ENCODE measurements at regions not wholly inside any gene's neighbourhood (a gene's known extent, or its start where the extent isn't known, plus 50 kb on each side); places are given as distances from the start of the nearest gene placed in this dataset.

DNA sequence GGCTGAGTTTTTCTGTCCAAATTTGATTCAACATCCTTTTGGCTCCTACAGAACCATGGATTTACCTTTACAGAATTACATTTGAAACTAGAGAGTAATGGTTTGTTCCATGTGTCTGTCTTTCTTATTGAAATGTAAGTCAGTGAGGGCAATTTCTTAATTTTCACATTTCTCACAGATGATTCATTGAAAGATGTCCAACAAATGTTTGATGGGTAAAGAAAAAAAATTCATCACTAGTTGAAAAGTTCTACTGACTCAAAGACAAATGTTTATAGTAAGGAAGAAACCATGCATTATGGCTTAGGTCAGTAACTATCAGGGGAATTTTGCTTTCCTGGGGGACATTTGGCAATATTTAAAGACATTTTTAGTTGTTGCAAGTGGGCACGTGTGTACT lies 131.6 kb upstream of the TRPM3 start:
- Mint-ChIP-seq H3K36me3 (no peaks in the 10 kb centered on the region), H3K27ac (no peak overlapping the region), H3K4me1 (ENCODE audit: unreplicated experiment) (no peaks in the 10 kb centered on the region), H3K9me3 (no peaks in the 10 kb centered on the region), H3K4me3 (no peak overlapping the region), H3K27me3 (peaks cover 5% of the 10 kb centered on the region)
- TF ChIP-seq, protein P1, sequence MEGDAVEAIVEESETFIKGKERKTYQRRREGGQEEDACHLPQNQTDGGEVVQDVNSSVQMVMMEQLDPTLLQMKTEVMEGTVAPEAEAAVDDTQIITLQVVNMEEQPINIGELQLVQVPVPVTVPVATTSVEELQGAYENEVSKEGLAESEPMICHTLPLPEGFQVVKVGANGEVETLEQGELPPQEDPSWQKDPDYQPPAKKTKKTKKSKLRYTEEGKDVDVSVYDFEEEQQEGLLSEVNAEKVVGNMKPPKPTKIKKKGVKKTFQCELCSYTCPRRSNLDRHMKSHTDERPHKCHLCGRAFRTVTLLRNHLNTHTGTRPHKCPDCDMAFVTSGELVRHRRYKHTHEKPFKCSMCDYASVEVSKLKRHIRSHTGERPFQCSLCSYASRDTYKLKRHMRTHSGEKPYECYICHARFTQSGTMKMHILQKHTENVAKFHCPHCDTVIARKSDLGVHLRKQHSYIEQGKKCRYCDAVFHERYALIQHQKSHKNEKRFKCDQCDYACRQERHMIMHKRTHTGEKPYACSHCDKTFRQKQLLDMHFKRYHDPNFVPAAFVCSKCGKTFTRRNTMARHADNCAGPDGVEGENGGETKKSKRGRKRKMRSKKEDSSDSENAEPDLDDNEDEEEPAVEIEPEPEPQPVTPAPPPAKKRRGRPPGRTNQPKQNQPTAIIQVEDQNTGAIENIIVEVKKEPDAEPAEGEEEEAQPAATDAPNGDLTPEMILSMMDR (conservative IDR thresholded peaks at IDR 0.05): no peak
- DNase-seq (ENCODE audit: extremely low spot score, unreplicated experiment): no peak

DNA sequence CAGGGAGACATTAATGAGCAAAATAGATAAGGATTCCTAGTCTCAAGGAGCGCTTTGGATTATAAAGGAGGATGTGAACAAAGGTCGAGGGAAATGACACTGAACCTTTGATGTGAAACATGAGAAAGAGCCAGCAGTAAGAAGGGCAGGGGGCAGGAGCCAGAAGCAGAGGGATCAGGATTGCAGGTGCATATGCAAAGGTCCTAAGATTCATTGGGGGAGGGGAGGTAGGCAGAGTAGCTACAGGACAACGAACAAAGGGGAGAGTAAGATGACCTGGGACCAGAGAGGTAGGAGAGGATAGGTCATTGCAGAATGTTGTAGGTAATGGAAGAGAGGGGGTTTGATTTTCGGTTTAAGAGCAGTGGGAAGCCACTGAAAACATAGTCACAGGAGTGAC lies 129.2 kb upstream of the TRPM3 start:
- Mint-ChIP-seq H3K4me3 (no peak overlapping the region), H3K9me3 (no peaks in the 10 kb centered on the region), H3K36me3 (no peaks in the 10 kb centered on the region), H3K27ac (no peak overlapping the region), H3K27me3 (peaks cover 5% of the 10 kb centered on the region), H3K4me1 (ENCODE audit: unreplicated experiment) (no peaks in the 10 kb centered on the region)
- no peak for DNase-seq (ENCODE audit: extremely low spot score, unreplicated experiment)
- TF ChIP-seq, protein P1 (conservative IDR thresholded peaks at IDR 0.05): no peak

DNA sequence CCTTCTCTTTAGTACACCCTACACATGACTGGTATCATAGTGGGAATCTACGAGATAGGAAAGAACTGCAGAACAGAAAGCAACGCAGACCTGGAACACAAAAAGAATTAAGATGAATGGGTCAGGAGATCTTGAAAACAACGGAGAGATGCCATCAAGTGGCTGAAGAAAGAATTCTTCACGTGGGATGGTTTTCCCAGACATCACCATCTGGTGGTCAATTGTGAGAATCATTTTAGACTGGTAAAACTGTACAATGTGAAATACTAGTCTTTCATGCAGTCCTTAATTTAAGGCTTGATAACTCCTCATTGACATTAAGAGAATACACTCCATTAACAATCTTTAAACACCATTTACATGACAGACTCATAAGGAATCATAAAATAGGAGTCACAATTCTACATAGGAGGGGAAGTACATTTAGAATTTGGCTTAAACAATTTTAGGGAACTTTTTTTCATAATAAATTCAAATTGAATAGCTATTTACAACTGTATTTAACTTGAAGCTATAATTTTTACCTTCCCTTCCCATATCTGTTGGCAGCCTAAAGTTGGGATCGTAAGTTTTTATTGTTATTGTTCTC lies 128.4 kb upstream of the TRPM3 start:
- no peak overlapping the region for H3K27ac Mint-ChIP-seq
- DNase-seq (ENCODE audit: extremely low spot score, unreplicated experiment): no peak
- H3K4me3 Mint-ChIP-seq: no peak overlapping the region
- no peaks in the 10 kb centered on the region for H3K36me3 Mint-ChIP-seq
- H3K9me3 Mint-ChIP-seq: no peaks in the 10 kb centered on the region
- TF ChIP-seq, protein P1 (conservative IDR thresholded peaks at IDR 0.05): peak; percentile 91
- peaks cover 5% of the 10 kb centered on the region for H3K27me3 Mint-ChIP-seq
- no peaks in the 10 kb centered on the region for H3K4me1 Mint-ChIP-seq (ENCODE audit: unreplicated experiment)

DNA sequence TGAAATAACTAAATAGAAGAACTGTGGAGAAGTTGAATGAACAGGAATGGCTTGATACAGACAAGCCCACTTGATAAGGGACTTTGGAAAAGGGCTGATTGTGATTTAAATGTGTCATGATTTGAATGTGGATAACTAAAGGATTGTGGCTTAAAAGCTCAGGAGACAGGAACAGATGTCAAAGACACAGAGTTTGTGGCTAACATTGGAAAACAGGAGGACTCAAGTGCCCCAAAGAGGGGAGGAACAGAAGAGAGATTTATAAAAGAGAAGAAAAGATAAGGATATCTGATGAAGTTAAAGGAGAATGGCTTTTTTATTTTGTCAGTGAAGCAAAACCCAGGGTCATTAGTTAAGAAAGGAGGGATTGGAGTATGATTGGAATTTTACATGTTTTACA lies 124.2 kb upstream of the TRPM3 start:
- H3K27me3 Mint-ChIP-seq: peaks cover 3% of the 10 kb centered on the region
- no peaks in the 10 kb centered on the region for H3K9me3 Mint-ChIP-seq
- H3K36me3 Mint-ChIP-seq: no peaks in the 10 kb centered on the region
- H3K4me3 Mint-ChIP-seq: no peak overlapping the region
- no peak for DNase-seq (ENCODE audit: extremely low spot score, unreplicated experiment)
- TF ChIP-seq, protein P1 (conservative IDR thresholded peaks at IDR 0.05): no peak
- no peaks in the 10 kb centered on the region for H3K4me1 Mint-ChIP-seq (ENCODE audit: unreplicated experiment)
- no peak overlapping the region for H3K27ac Mint-ChIP-seq

DNA sequence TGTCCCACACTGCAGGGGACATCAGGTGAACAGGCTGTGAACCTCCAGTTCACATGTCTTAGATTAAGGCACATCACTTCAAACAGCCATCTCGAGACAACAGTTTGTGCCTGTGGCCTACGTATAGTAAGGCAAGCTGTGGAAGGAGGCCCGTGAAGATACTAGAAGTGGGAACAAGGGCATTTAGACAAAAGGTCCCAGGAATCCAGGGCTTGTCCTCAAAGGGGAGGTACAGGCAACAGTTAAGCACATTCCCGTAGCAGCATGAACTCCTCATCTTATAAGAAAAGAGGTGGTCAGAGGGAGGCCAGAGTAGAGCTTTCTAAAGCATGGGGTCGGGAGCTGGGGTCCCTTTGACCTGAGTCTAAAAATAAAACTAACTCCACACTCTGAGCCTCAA lies 122.5 kb upstream of the TRPM3 start:
- no peak overlapping the region for H3K27ac Mint-ChIP-seq
- no peaks in the 10 kb centered on the region for H3K27me3 Mint-ChIP-seq
- no peaks in the 10 kb centered on the region for H3K4me1 Mint-ChIP-seq (ENCODE audit: unreplicated experiment)
- H3K36me3 Mint-ChIP-seq: no peaks in the 10 kb centered on the region
- H3K4me3 Mint-ChIP-seq: no peak overlapping the region
- H3K9me3 Mint-ChIP-seq: no peaks in the 10 kb centered on the region
- TF ChIP-seq, protein P1 (conservative IDR thresholded peaks at IDR 0.05): no peak
- DNase-seq (ENCODE audit: extremely low spot score, unreplicated experiment): no peak

DNA sequence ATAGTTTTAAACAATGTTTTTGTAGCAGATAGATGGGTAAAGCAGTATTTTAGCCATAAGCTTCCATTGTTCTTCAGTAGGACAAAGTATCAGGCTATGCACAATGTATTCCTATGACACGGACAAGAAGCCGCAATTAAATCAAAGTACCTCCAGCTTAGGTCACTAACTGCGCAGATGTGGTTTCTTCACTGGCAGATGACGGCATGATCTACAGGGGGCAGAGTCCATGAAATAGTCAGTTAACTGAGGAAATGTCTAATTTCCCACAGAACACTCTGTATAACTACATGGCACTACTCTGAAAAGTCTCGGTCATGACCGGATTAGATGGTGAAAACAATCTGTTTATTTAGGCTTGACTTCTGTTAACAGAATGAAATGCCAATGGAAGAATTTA lies 120.7 kb upstream of the TRPM3 start:
- DNase-seq (ENCODE audit: extremely low spot score, unreplicated experiment): no peak
- TF ChIP-seq, protein P1 (conservative IDR thresholded peaks at IDR 0.05): no peak
- no peaks in the 10 kb centered on the region for H3K9me3 Mint-ChIP-seq
- no peaks in the 10 kb centered on the region for H3K4me1 Mint-ChIP-seq (ENCODE audit: unreplicated experiment)
- no peak overlapping the region for H3K4me3 Mint-ChIP-seq
- no peaks in the 10 kb centered on the region for H3K27me3 Mint-ChIP-seq
- H3K27ac Mint-ChIP-seq: no peak overlapping the region
- H3K36me3 Mint-ChIP-seq: no peaks in the 10 kb centered on the region

Measured in type B pancreatic cell (in vitro differentiated cells).